Nephron (organoid): ENCODE measurements at regions not wholly inside any gene's neighbourhood (a gene's known extent, or its start where the extent isn't known, plus 50 kb on each side); places are given as distances from the start of the nearest gene placed in this dataset.

ENCODE experiments used
- H3K27ac Mint-ChIP-seq, 3 experiments: 2 replicates each; pipeline ENCODE4 v1.8.0; 2020; ENCODE audit warnings: mixed read lengths in 3 of 3, mild to moderate bottlenecking in 2 of 3, moderate library complexity in 1 of 3
- H3K27me3 Mint-ChIP-seq: 2 replicates; pipeline ENCODE4 v1.8.0; 2021; ENCODE audit warnings: low read depth, mild to moderate bottlenecking, moderate library complexity, mixed read lengths
- H3K36me3 Mint-ChIP-seq: 2 replicates; pipeline ENCODE4 v1.8.0; 2020; ENCODE audit warnings: low read depth, mixed read lengths
- H3K4me1 Mint-ChIP-seq: 2 replicates; pipeline ENCODE4 v1.8.0; 2020; ENCODE audit warnings: mixed read lengths
- H3K4me3 Mint-ChIP-seq, 3 experiments: 2 replicates each; pipeline ENCODE4 v1.8.0; 2020; ENCODE audit warnings: mild to moderate bottlenecking in 3 of 3, mixed read lengths in 3 of 3, moderate library complexity in 2 of 3
- H3K9me3 Mint-ChIP-seq: 2 replicates; pipeline ENCODE4 v1.8.0; 2020; ENCODE audit warnings: mixed read lengths
- CTCF ChIP-seq, 3 experiments: fragments of 200-600 bp; sonication (generic); IDR thresholded peaks; one replicate each; pipeline ENCODE4 v1.5.0; 2021; ENCODE audit warnings: antibody characterized with exemption in 3 of 3; ENCODE audit not compliant: unreplicated experiment in 3 of 3

GRCh38 chr5:61894046-61894445 lies 412.0 kb upstream of the KIF2A start:
- no peaks in the 10 kb centered on the region for H3K4me1 Mint-ChIP-seq
- no peaks in the 10 kb centered on the region for H3K27me3 Mint-ChIP-seq
- H3K4me3 Mint-ChIP-seq = no peak overlapping the region
- H3K36me3 Mint-ChIP-seq = no peaks in the 10 kb centered on the region
- peaks cover 26% of the 10 kb centered on the region for H3K9me3 Mint-ChIP-seq
- no peak overlapping the region for H3K27ac Mint-ChIP-seq
- TF ChIP-seq CTCF (IDR thresholded peaks at IDR 0.05; ENCODE audit: unreplicated experiment in 3 of 3) = no peak

- H3K36me3 Mint-ChIP-seq = no peaks in the 10 kb centered on the region
- no peak overlapping the region for H3K4me3 Mint-ChIP-seq
- no peaks in the 10 kb centered on the region for H3K4me1 Mint-ChIP-seq
- no peak overlapping the region for H3K27ac Mint-ChIP-seq
- peaks cover 20% of the 10 kb centered on the region for H3K9me3 Mint-ChIP-seq
- H3K27me3 Mint-ChIP-seq = no peaks in the 10 kb centered on the region
- no peak for TF ChIP-seq CTCF (IDR thresholded peaks at IDR 0.05; ENCODE audit: unreplicated experiment in 3 of 3)
Measured at GRCh38 chr5:61896811-61897210, 409.2 kb upstream of the KIF2A start.

- Mint-ChIP-seq H3K9me3 (peaks cover 20% of the 10 kb centered on the region), H3K4me3 (no peak overlapping the region)
- TF ChIP-seq CTCF (IDR thresholded peaks at IDR 0.05; ENCODE audit: unreplicated experiment in 3 of 3) = no peak
Measured at GRCh38 chr5:61897251-61897650, 408.8 kb upstream of the KIF2A start.

GRCh38 chr5:61901997-61902396 lies 404.0 kb upstream of the KIF2A start:
- TF ChIP-seq CTCF (IDR thresholded peaks at IDR 0.05; ENCODE audit: unreplicated experiment in 3 of 3) = no peak
- Mint-ChIP-seq H3K36me3 (no peaks in the 10 kb centered on the region), H3K4me3 (no peak overlapping the region), H3K27me3 (no peaks in the 10 kb centered on the region), H3K27ac (no peak overlapping the region), H3K9me3 (peaks cover 3% of the 10 kb centered on the region), H3K4me1 (no peaks in the 10 kb centered on the region)

More at GRCh38 chr5:61897251-61897650, 408.8 kb upstream of the KIF2A start:
- no peaks in the 10 kb centered on the region for H3K36me3 Mint-ChIP-seq
- H3K27ac Mint-ChIP-seq = no peak overlapping the region
- no peaks in the 10 kb centered on the region for H3K4me1 Mint-ChIP-seq
- H3K27me3 Mint-ChIP-seq = no peaks in the 10 kb centered on the region

- no peaks in the 10 kb centered on the region for H3K36me3 Mint-ChIP-seq
- peaks cover 2% of the 10 kb centered on the region for H3K9me3 Mint-ChIP-seq
- H3K27ac Mint-ChIP-seq = no peak overlapping the region
- no peak for TF ChIP-seq CTCF (IDR thresholded peaks at IDR 0.05; ENCODE audit: unreplicated experiment in 3 of 3)
- H3K27me3 Mint-ChIP-seq = no peaks in the 10 kb centered on the region
- H3K4me1 Mint-ChIP-seq = no peaks in the 10 kb centered on the region
- no peak overlapping the region for H3K4me3 Mint-ChIP-seq
Measured at GRCh38 chr5:61904730-61905129, 401.3 kb upstream of the KIF2A start.

- H3K9me3 Mint-ChIP-seq = peaks cover 2% of the 10 kb centered on the region
- H3K36me3 Mint-ChIP-seq = no peaks in the 10 kb centered on the region
- no peak overlapping the region for H3K4me3 Mint-ChIP-seq
- no peak for TF ChIP-seq CTCF (IDR thresholded peaks at IDR 0.05; ENCODE audit: unreplicated experiment in 3 of 3)
- no peaks in the 10 kb centered on the region for H3K4me1 Mint-ChIP-seq
- H3K27ac Mint-ChIP-seq = no peak overlapping the region
- H3K27me3 Mint-ChIP-seq = no peaks in the 10 kb centered on the region
Measured at GRCh38 chr5:61905613-61906012, 400.4 kb upstream of the KIF2A start.
